GM12878 (cell line): ENCODE measurements at regions not wholly inside any gene's neighbourhood (a gene's known extent, or its start where the extent isn't known, plus 50 kb on each side); places are given as distances from the start of the nearest gene placed in this dataset.

ENCODE experiments used
- BHLHE40 ChIP-seq, 2 experiments: fragments of 450-650 bp in 1 of 2; IDR thresholded peaks; 2 replicates each; pipeline ENCODE4 v1.6.1; 2011 to 2017; ENCODE audit warnings: low read depth in 2 of 2, borderline replicate concordance in 1 of 2, improper control_type of control experiment in 1 of 2, low read length in 1 of 2, mild to moderate bottlenecking in 1 of 2
- CTCF ChIP-seq, 3 experiments: IDR thresholded peaks in 2 of 3; conservative IDR thresholded peaks in 1 of 3; 2 replicates each; pipeline ENCODE4 v1.5.1; 2011; ENCODE audit warnings: low read depth in 3 of 3, low read length in 3 of 3, mild to moderate bottlenecking in 3 of 3, control low read depth in 2 of 3, moderate library complexity in 2 of 3, inconsistent platforms in 1 of 3, mixed read lengths in 1 of 3; ENCODE audit not compliant: control insufficient read depth in 2 of 3, insufficient read depth in 1 of 3; ENCODE audit errors: extremely low read depth in 1 of 3
- E2F8 ChIP-seq: fragments of 450-650 bp; IDR thresholded peaks from 2 replicates; pipeline ENCODE4 v1.6.1; 2018; ENCODE audit warnings: mild to moderate bottlenecking, low read depth, moderate library complexity; ENCODE audit not compliant: partially characterized antibody
- EGR1 ChIP-seq, 2 experiments: IDR thresholded peaks; 1 replicate in 1 of 2; 2 replicates in 1 of 2; pipeline ENCODE4 v1.6.1; 2011 to 2012; ENCODE audit warnings: low read depth in 2 of 2, low read length in 2 of 2, borderline replicate concordance in 1 of 2, mild to moderate bottlenecking in 1 of 2, moderate library complexity in 1 of 2
- EP300 ChIP-seq, 2 experiments: fragments of 150-350 bp in 1 of 2; IDR thresholded peaks; 2 replicates each; pipeline ENCODE4 v1.6.1; 2011 to 2012; ENCODE audit warnings: low read depth in 2 of 2, low read length in 2 of 2, borderline replicate concordance in 1 of 2, improper control_type of control experiment in 1 of 2, inconsistent platforms in 1 of 2; ENCODE audit not compliant: control insufficient read depth in 1 of 2
- EZH2 ChIP-seq: IDR thresholded peaks from 2 replicates; pipeline ENCODE4 v1.6.1; 2012; ENCODE audit warnings: low read depth, mild to moderate bottlenecking, control low read depth, inconsistent platforms, low read length, borderline replicate concordance; ENCODE audit not compliant: control insufficient read depth
- GABPA ChIP-seq: IDR thresholded peaks from 2 replicates; pipeline ENCODE4 v1.6.1; 2014; ENCODE audit warnings: antibody characterized with exemption, low read depth, mild to moderate bottlenecking, inconsistent platforms
- NFYA ChIP-seq: IDR thresholded peaks from 2 replicates; pipeline ENCODE4 v1.6.1; 2011; ENCODE audit warnings: low read depth, mild to moderate bottlenecking, low read length, improper control_type of control experiment, borderline replicate concordance
- POLR2A ChIP-seq: IDR thresholded peaks from 2 replicates; pipeline ENCODE4 v1.6.1; 2011; ENCODE audit warnings: low read depth, mild to moderate bottlenecking, low read length
- REST ChIP-seq: IDR thresholded peaks from 2 replicates; pipeline ENCODE4 v1.6.1; 2012; ENCODE audit warnings: mild to moderate bottlenecking, low read depth, low read length
- SIX5 ChIP-seq: IDR thresholded peaks from 2 replicates; pipeline ENCODE4 v1.6.1; 2011; ENCODE audit warnings: mild to moderate bottlenecking, low read depth, low read length, moderate library complexity; ENCODE audit not compliant: severe bottlenecking
- SP1 ChIP-seq: IDR thresholded peaks from one replicate; pipeline ENCODE4 v1.6.1; 2011; ENCODE audit warnings: low read depth, low read length
- SRF ChIP-seq, 2 experiments: IDR thresholded peaks; 2 replicates each; pipeline ENCODE4 v1.6.1; 2011; ENCODE audit warnings: low read depth in 2 of 2, low read length in 2 of 2, mild to moderate bottlenecking in 1 of 2, moderate library complexity in 1 of 2

DNA sequence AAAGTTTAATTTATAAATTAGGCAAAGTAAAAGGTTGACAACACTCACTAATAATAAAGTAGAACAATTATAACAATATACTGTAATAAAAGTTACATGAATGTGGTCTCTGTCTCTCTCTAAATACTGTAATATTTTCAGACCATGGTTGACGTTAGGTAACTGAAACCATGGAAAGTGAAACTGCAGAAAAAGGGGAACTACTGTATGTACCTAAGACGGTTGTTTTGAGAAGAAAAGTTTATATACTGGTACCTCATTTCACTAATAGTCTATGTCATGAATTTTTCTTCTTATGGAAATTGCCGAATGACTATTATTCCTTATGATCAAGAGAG lies 166.7 kb upstream of the ZNF521 start:
- no peak for TF ChIP-seq CTCF (IDR thresholded peaks at IDR 0.05 in 2 of 3, conservative IDR thresholded peaks at IDR 0.05 in 1 of 3; ENCODE audit: control insufficient read depth in 2 of 3, extremely low read depth in 1 of 3, insufficient read depth in 1 of 3, low read depth in 3 of 3, low read length in 3 of 3)
- TF ChIP-seq SRF (IDR thresholded peaks at IDR 0.05; ENCODE audit: low read depth in 2 of 2, low read length in 2 of 2): no peak
- no peak for TF ChIP-seq GABPA
- TF ChIP-seq NFYA: no peak
- TF ChIP-seq EZH2: no peak
- no peak for TF ChIP-seq POLR2A
- TF ChIP-seq EGR1 (IDR thresholded peaks at IDR 0.05; ENCODE audit: borderline replicate concordance in 1 of 2, low read depth in 2 of 2, low read length in 2 of 2): no peak
- TF ChIP-seq E2F8: no peak
- TF ChIP-seq EP300 (IDR thresholded peaks at IDR 0.05; ENCODE audit: borderline replicate concordance in 1 of 2, control insufficient read depth in 1 of 2, low read depth in 2 of 2, low read length in 2 of 2): peak in 1 of 2 experiments; percentile 67; a peak in 1 of 4 replicates
- no peak for TF ChIP-seq REST
- TF ChIP-seq BHLHE40 (IDR thresholded peaks at IDR 0.05; ENCODE audit: borderline replicate concordance in 1 of 2, low read depth in 2 of 2, low read length in 1 of 2): no peak
- no peak for TF ChIP-seq SIX5
- no peak for TF ChIP-seq SP1
